ENCODE measurements at regions not wholly inside any gene's neighbourhood (a gene's known extent, or its start where the extent isn't known, plus 50 kb on each side); places are given as distances from the start of the nearest gene placed in this dataset.

- TF ChIP-seq IKZF1 (conservative IDR thresholded peaks at IDR 0.05) (peak; percentile 68), NR2F1 (conservative IDR thresholded peaks at IDR 0.05) (peak; percentile 89), CTCF (IDR thresholded peaks at IDR 0.05 in 2 of 3, conservative IDR thresholded peaks at IDR 0.05 in 1 of 3; ENCODE audit: control insufficient read depth in 2 of 3, extremely low read depth in 1 of 3, insufficient read depth in 1 of 3, low read depth in 3 of 3, low read length in 3 of 3) (no peak), RELB (IDR thresholded peaks at IDR 0.05; ENCODE audit: low read depth) (no peak), USF2 (IDR thresholded peaks at IDR 0.05; ENCODE audit: borderline replicate concordance, low read depth, low read length) (no peak), MYC (IDR thresholded peaks at IDR 0.05; ENCODE audit: insufficient read depth, insufficient read length, insufficient replicate concordance, low read length, severe bottlenecking) (no peak), ZBTB4 (CRISPR knock-in tag; IDR thresholded peaks at IDR 0.05) (no peak), RFX5 (IDR thresholded peaks at IDR 0.05; ENCODE audit: low read depth, low read length) (no peak), PKNOX1 (IDR thresholded peaks at IDR 0.05) (no peak), ATF2 (IDR thresholded peaks at IDR 0.05; ENCODE audit: low read length) (peak; percentile 23; the same call in 1 of the 2 replicates), EP300 (IDR thresholded peaks at IDR 0.05; ENCODE audit: borderline replicate concordance in 1 of 2, control insufficient read depth in 1 of 2, low read depth in 2 of 2, low read length in 2 of 2) (peak in 1 of 2 experiments; percentile 33; a peak in 1 of 4 replicates), EGR1 (IDR thresholded peaks at IDR 0.05; ENCODE audit: borderline replicate concordance in 1 of 2, low read depth in 2 of 2, low read length in 2 of 2) (0 out of 3 replicates have a peak, but pooled peaks of 1 of the 2 experiments have one; percentile 36), SREBF2 (IDR thresholded peaks at IDR 0.05; ENCODE audit: low read length) (no peak), SUZ12 (IDR thresholded peaks at IDR 0.05; ENCODE audit: unreplicated experiment) (no peak), ZNF24 (IDR thresholded peaks at IDR 0.05) (no peak), MEF2A (IDR thresholded peaks at IDR 0.05; ENCODE audit: insufficient read depth, low read depth, low read length) (no peak), IKZF2 (IDR thresholded peaks at IDR 0.05) (peak; percentile 63 to 66; a peak in 3 of 4 replicates)
These were observed 56.3 kb upstream of the CD93 start (continued) for GRCh38 chr20:23142162-23143050.

All from GM12878 (cell line).